A673 (cell line): ENCODE measurements at regions not wholly inside any gene's neighbourhood (a gene's known extent, or its start where the extent isn't known, plus 50 kb on each side); places are given as distances from the start of the nearest gene placed in this dataset.

Experiments
- BruUV-seq: library from RNA; stranded (reverse); fragments of 400-500 nt; replicated peaks from 2 replicates; lab custom pipeline; 2021; lab: Mats Ljungman, UMichigan
- CTCF ChIA-PET: fragments of 300-600 bp; sonication (Branson Sonifier 250); formaldehyde crosslinking; loops from one replicate; lab custom pipeline; 2022; ENCODE audit warnings: antibody characterized with exemption; lab: Charles Lee
- POLR2A ChIA-PET: fragments of 300-600 bp; sonication (Branson Sonifier 250); formaldehyde crosslinking; loops from one replicate; lab custom pipeline; 2022; ENCODE audit warnings: antibody characterized with exemption; ENCODE audit not compliant: low non-redundant PET; lab: Charles Lee
- DNase-seq: peaks from one replicate; pipeline ENCODE4 v3.0.0-alpha.2; 2015; ENCODE audit warnings: low spot score
- H3K27ac ChIP-seq: fragments of 200-600 bp; sonication (generic); 2 replicates; pipeline ENCODE4 v1.5.1; 2016; ENCODE audit warnings: mixed run types, low read depth, mild to moderate bottlenecking, mixed read lengths, antibody characterized with exemption, low read length; ENCODE audit not compliant: poor library complexity, severe bottlenecking
- H3K27me3 ChIP-seq: fragments of 200-600 bp; sonication (generic); replicated peaks from 2 replicates; pipeline ENCODE4 v1.6.1; 2017; ENCODE audit warnings: mixed run types, low read depth, mild to moderate bottlenecking, mixed read lengths, antibody characterized with exemption, low read length; ENCODE audit not compliant: insufficient read depth, poor library complexity
- H3K36me3 ChIP-seq: fragments of 200-600 bp; sonication (generic); 2 replicates; pipeline ENCODE4 v1.6.1; 2016; ENCODE audit warnings: mixed run types, mild to moderate bottlenecking, mixed read lengths, antibody characterized with exemption, low read length; ENCODE audit not compliant: insufficient read depth, poor library complexity, severe bottlenecking
- H3K4me1 ChIP-seq: fragments of 200-600 bp; sonication (generic); 2 replicates; pipeline ENCODE4 v1.6.1; 2017; ENCODE audit warnings: mixed run types, mild to moderate bottlenecking, mixed read lengths, antibody characterized with exemption, low read length; ENCODE audit not compliant: insufficient read depth, poor library complexity, severe bottlenecking
- H3K4me3 ChIP-seq: fragments of 200-600 bp; sonication (generic); 2 replicates; pipeline ENCODE4 v1.5.1; 2016; ENCODE audit warnings: low read depth, mixed run types, mild to moderate bottlenecking, mixed read lengths, low read length; ENCODE audit not compliant: poor library complexity, severe bottlenecking
- H3K9me3 ChIP-seq: fragments of 200-600 bp; sonication (generic); 2 replicates; pipeline ENCODE4 v1.6.1; 2016; ENCODE audit warnings: mixed run types, low read depth, mild to moderate bottlenecking, mixed read lengths, antibody characterized with exemption, low read length; ENCODE audit not compliant: poor library complexity, severe bottlenecking
- EZH2 ChIP-seq: fragments of 200-600 bp; sonication (generic); IDR thresholded peaks from 2 replicates; pipeline ENCODE4 v1.6.1; 2017; ENCODE audit warnings: borderline replicate concordance, low read depth, mild to moderate bottlenecking, mixed read lengths, antibody characterized with exemption, low read length; ENCODE audit not compliant: poor library complexity, severe bottlenecking
- intact Hi-C: fragments of 100-400 bp; cut with micrococcal nuclease; formaldehyde crosslinking; loops from one replicate; pipeline ENCODE4 v1.10.0; 2022; ENCODE audit not compliant: unreplicated experiment
- TF ChIP-seq, protein P1 (sequence below): fragments of 300-800, 200-600 bp; sonication (generic); conservative IDR thresholded peaks from 2 replicates; pipeline ENCODE4 v1.5.1; 2017; ENCODE audit warnings: low read depth, mild to moderate bottlenecking, antibody characterized with exemption, low read length, moderate library complexity, mixed read lengths

DNA sequence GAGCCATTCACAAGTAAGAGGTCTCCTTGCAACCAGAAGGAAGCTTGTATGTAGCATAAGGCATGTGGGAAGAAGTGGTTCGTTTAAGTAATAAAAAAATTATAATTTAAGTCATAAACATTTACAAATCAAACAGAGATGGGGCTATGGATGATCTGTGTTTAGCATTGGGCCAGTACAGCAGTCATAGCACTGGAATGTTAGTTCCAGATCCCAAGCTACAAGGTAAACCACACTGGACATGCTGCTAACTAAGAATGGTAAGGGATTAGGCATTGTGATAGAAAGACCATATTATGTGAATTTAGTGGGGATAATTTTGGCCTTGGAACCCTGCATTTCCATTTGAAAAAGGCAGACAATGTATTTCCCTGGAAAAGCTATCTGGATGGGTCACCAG, 170.4 kb upstream of the KCNN2 start:
- DNase-seq: no peak
- Histone ChIP-seq H3K36me3 (no peaks in the 10 kb centered on the region), H3K27ac (no peak overlapping the region), H3K9me3 (no peaks in the 10 kb centered on the region), H3K4me3 (no peak overlapping the region), H3K27me3 (no peaks in the 10 kb centered on the region), H3K4me1 (no peaks in the 10 kb centered on the region)
- CTCF ChIA-PET: no interaction called here
- BruUV-seq: no TSS peak
- intact Hi-C loops: no loop called here
- POLR2A ChIA-PET: no interaction called here
- TF ChIP-seq, protein P1, sequence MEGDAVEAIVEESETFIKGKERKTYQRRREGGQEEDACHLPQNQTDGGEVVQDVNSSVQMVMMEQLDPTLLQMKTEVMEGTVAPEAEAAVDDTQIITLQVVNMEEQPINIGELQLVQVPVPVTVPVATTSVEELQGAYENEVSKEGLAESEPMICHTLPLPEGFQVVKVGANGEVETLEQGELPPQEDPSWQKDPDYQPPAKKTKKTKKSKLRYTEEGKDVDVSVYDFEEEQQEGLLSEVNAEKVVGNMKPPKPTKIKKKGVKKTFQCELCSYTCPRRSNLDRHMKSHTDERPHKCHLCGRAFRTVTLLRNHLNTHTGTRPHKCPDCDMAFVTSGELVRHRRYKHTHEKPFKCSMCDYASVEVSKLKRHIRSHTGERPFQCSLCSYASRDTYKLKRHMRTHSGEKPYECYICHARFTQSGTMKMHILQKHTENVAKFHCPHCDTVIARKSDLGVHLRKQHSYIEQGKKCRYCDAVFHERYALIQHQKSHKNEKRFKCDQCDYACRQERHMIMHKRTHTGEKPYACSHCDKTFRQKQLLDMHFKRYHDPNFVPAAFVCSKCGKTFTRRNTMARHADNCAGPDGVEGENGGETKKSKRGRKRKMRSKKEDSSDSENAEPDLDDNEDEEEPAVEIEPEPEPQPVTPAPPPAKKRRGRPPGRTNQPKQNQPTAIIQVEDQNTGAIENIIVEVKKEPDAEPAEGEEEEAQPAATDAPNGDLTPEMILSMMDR: no peak
- TF ChIP-seq EZH2: no peak

DNA sequence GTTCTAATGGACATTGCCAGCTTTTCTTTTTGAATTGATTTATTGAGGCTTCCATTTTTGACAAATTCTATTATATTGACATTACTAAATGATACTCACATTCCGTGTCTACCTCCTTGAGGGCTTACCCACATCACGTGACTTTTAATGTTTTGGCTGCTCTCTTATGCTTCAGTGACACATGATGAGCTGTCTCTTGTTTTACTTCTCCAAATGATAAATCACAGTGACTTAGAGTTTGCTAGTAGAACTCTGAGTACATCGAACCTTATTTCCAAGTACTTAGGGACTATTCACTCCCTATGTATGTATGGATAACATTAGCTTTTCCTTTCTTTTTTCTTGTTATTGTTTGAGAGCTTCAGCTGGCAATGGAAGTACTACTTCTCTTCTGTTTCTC, 169.8 kb upstream of the KCNN2 start:
- Histone ChIP-seq H3K9me3 (no peaks in the 10 kb centered on the region), H3K4me1 (no peaks in the 10 kb centered on the region), H3K36me3 (no peaks in the 10 kb centered on the region), H3K27me3 (no peaks in the 10 kb centered on the region), H3K27ac (no peak overlapping the region), H3K4me3 (no peak overlapping the region)
- DNase-seq: peak; percentile 0
- intact Hi-C loops: no loop called here
- ChIA-PET POLR2A (no interaction called here), CTCF (no interaction called here)
- TF ChIP-seq EZH2: no peak
- TF ChIP-seq, protein P1: no peak
- BruUV-seq: no TSS peak

DNA sequence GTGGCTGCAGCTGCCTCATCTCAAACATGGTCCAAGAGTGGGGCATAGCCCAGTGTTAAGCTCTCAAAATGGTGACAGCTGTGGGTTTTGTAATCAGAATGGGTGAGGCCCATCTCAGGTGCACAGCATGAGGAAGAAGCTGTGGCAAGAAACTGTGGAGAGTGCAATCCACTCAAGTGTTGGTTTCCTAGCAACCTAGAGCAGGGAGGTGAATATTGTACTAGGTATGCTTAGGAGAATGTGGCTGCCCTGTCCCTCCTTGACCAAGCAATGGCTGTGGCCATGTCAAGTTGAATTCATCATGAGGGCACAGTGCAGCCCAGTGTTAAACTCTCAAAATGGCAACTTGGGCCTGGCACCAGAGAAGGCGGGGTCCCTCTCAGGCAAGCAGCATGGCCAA, 160.5 kb upstream of the KCNN2 start:
- intact Hi-C loops: no loop called here
- H3K9me3 ChIP-seq: peaks cover 11% of the 10 kb centered on the region
- no peaks in the 10 kb centered on the region for H3K4me1 ChIP-seq
- no peak overlapping the region for H3K4me3 ChIP-seq
- no peak for DNase-seq
- no peaks in the 10 kb centered on the region for H3K36me3 ChIP-seq
- BruUV-seq: no TSS peak
- H3K27me3 ChIP-seq: no peaks in the 10 kb centered on the region
- no peak for TF ChIP-seq EZH2
- TF ChIP-seq, protein P1: no peak
- no peak overlapping the region for H3K27ac ChIP-seq
- ChIA-PET POLR2A (no interaction called here), CTCF (no interaction called here)
